Hepatocyte (in vitro differentiated cells): ENCODE measurements at regions not wholly inside any gene's neighbourhood (a gene's known extent, or its start where the extent isn't known, plus 50 kb on each side); places are given as distances from the start of the nearest gene placed in this dataset.

Source experiments
- CTCF ChIP-seq: fragments of 200-600 bp; sonication (generic); IDR thresholded peaks from 2 replicates; pipeline ENCODE4 v1.5.1; 2016; ENCODE audit warnings: antibody characterized with exemption, mild to moderate bottlenecking; ENCODE audit not compliant: poor library complexity
- EZH2 ChIP-seq: fragments of 200-600 bp; sonication (generic); IDR thresholded peaks from 2 replicates; pipeline ENCODE4 v1.6.1; 2016; ENCODE audit warnings: antibody characterized with exemption, mild to moderate bottlenecking, borderline replicate concordance

- TF ChIP-seq CTCF (no peak), EZH2 (no peak)
Measured at GRCh38 chr3:160106905-160107861, 118.0 kb upstream of the C3orf80 start.
